ENCODE measurements at regions not wholly inside any gene's neighbourhood (a gene's known extent, or its start where the extent isn't known, plus 50 kb on each side); places are given as distances from the start of the nearest gene placed in this dataset.

DNA sequence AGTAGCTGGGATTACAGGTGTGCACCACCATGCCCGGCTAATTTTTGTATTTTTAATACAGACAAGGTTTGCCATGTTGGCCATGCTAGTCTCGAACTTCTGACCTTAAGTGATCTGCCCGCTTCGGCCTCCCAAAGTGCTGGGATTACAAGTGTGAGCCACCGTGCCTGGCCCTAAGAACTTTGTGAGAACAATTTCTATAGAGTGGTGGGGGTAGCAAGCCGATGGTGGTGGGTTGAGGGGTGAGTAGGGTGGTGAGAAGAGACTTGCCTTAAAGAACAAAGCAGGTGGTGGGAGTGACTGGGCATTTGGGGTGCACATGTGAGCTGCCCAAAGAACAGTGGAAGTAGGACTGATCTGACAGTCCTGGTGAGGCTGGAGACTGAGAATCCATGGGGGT lies 76.0 kb upstream of the ASB18 start:
- TF ChIP-seq, protein P1, sequence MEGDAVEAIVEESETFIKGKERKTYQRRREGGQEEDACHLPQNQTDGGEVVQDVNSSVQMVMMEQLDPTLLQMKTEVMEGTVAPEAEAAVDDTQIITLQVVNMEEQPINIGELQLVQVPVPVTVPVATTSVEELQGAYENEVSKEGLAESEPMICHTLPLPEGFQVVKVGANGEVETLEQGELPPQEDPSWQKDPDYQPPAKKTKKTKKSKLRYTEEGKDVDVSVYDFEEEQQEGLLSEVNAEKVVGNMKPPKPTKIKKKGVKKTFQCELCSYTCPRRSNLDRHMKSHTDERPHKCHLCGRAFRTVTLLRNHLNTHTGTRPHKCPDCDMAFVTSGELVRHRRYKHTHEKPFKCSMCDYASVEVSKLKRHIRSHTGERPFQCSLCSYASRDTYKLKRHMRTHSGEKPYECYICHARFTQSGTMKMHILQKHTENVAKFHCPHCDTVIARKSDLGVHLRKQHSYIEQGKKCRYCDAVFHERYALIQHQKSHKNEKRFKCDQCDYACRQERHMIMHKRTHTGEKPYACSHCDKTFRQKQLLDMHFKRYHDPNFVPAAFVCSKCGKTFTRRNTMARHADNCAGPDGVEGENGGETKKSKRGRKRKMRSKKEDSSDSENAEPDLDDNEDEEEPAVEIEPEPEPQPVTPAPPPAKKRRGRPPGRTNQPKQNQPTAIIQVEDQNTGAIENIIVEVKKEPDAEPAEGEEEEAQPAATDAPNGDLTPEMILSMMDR (IDR thresholded peaks at IDR 0.05), result no peak
- TF ChIP-seq EZH2 (IDR thresholded peaks at IDR 0.05; ENCODE audit: borderline replicate concordance, insufficient read depth, low read depth, low read length, poor library complexity, severe bottlenecking), result no peak

Measured in B cell (primary cell).